Gastroesophageal sphincter (tissue), 4 donors: ENCODE measurements at regions not wholly inside any gene's neighbourhood (a gene's known extent, or its start where the extent isn't known, plus 50 kb on each side); places are given as distances from the start of the nearest gene placed in this dataset.

ENCODE experiments used
- ATAC-seq: fragments of 150-250 bp; one replicate; pipeline ENCODE4 v1.9.1; 2016; ENCODE audit warnings: mild to moderate bottlenecking, moderate library complexity
- H3K27ac ChIP-seq, 4 donors: fragments of 200-600 bp; sonication (generic) in 3 of 4; 1 replicate in 3 of 4; 2 replicates in 1 of 4; pipeline ENCODE4 v1.5.1; 2016 to 2019
- H3K27me3 ChIP-seq: fragments of 200-600 bp; sonication (generic); one replicate; pipeline ENCODE4 v1.5.1; 2019
- H3K36me3 ChIP-seq, 2 donors: fragments of 200-600 bp; sonication (generic); one replicate each; pipeline ENCODE4 v1.5.1; 2019; ENCODE audit warnings: control low read depth in 1 of 2
- H3K4me1 ChIP-seq, 3 donors: fragments of 200-600 bp; sonication (generic); 1 replicate in 2 of 3; 2 replicates in 1 of 3; pipeline ENCODE4 v1.5.1; 2016 to 2019; ENCODE audit warnings: control low read depth in 2 of 3
- H3K4me3 ChIP-seq, 2 donors: fragments of 200-600 bp; sonication (generic); one replicate each; pipeline ENCODE4 v1.5.1; 2019; ENCODE audit warnings: mild to moderate bottlenecking in 1 of 2, moderate library complexity in 1 of 2
- H3K9me3 ChIP-seq, 3 donors: fragments of 200-600 bp; sonication (generic); one replicate each; pipeline ENCODE4 v1.5.1; 2017 to 2019; ENCODE audit warnings: control low read depth in 2 of 3
- CTCF ChIP-seq, 4 experiments: fragments of 200-600 bp in 2 of 4; fragments of 450-650 bp in 2 of 4; sonication (generic) in 1 of 4; IDR thresholded peaks; one replicate each; pipeline ENCODE4 v1.5.1; 2017 to 2019; ENCODE audit warnings: antibody characterized with exemption in 4 of 4, mild to moderate bottlenecking in 2 of 4, moderate library complexity in 2 of 4
- EP300 ChIP-seq: sonication (generic); formaldehyde crosslinking; IDR thresholded peaks from one replicate; pipeline ENCODE4 v1.6.1; 2017; ENCODE audit warnings: antibody characterized with exemption, mild to moderate bottlenecking
- POLR2A ChIP-seq, 2 donors: fragments of 450-650 bp; IDR thresholded peaks; one replicate each; pipeline ENCODE4 v1.6.1; 2017; ENCODE audit warnings: antibody characterized with exemption in 2 of 2, mild to moderate bottlenecking in 2 of 2, moderate library complexity in 1 of 2
- POLR2AphosphoS5 ChIP-seq: sonication (generic); formaldehyde crosslinking; IDR thresholded peaks from one replicate; pipeline ENCODE4 v1.6.1; 2017; ENCODE audit warnings: antibody characterized with exemption
- WGBS, 2 donors: methylation state at CpG; one replicate each; pipeline ENCODE4 v1.1.5; 2018; ENCODE audit warnings: low coverage in 1 of 2; 5-methylcytosine and 5-hydroxymethylcytosine counted together

DNA sequence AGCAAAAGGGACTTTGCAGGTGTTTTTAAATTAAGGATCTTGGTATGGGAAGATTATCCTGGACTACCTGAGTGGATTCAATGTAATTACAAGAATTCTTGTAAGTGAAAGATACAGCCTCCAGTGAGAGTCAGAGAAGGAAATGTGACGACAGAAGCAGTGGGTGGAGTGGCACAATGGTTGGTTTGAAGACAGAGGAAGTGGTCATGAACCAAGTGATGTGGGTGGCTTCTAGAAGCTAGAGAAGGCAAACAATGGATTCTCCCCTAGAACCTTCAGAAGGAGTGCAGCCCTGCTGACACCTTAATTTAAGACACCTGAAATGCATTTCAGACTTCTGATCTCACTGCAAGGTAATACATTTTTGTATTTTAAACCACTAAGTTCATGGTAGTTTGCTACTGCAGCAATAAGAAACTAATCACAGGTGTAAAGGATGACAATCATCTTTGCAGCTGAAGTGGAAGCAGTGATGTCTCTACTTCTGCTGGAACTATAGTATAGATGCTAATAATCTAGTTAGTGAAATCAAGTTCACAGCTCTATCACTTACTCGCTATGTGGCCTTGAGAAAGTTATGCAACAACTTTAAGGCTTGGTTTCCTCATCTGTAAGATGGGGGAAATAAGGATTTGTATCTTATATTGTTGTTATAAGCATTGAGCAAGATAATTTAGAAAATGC, 403.4 kb upstream of the SUCLG2 start:
- H3K4me3 ChIP-seq = no peak overlapping the region
- no peak for TF ChIP-seq EP300
- TF ChIP-seq POLR2A (IDR thresholded peaks at IDR 0.05) = no peak
- TF ChIP-seq POLR2AphosphoS5 = no peak
- TF ChIP-seq CTCF (IDR thresholded peaks at IDR 0.05) = no peak
- no peaks in the 10 kb centered on the region for H3K4me1 ChIP-seq
- H3K36me3 ChIP-seq = no peaks in the 10 kb centered on the region
- no peak for ATAC-seq
- 47 to 50% methylated on average over 2 of the region's 2 CpGs for WGBS, 2 donors
- no peaks in the 10 kb centered on the region for H3K9me3 ChIP-seq
- no peak overlapping the region for H3K27ac ChIP-seq
- no peaks in the 10 kb centered on the region for H3K27me3 ChIP-seq

- Histone ChIP-seq H3K27me3 (no peaks in the 10 kb centered on the region), H3K36me3 (no peaks in the 10 kb centered on the region), H3K27ac (no peak overlapping the region), H3K9me3 (no peaks in the 10 kb centered on the region), H3K4me1 (no peaks in the 10 kb centered on the region), H3K4me3 (no peak overlapping the region)
- ATAC-seq = no peak
- TF ChIP-seq CTCF (IDR thresholded peaks at IDR 0.05) = no peak
- TF ChIP-seq EP300 = no peak
- TF ChIP-seq POLR2A (IDR thresholded peaks at IDR 0.05) = no peak
- TF ChIP-seq POLR2AphosphoS5 = no peak
- 48 to 76% methylated on average over 2 of the region's 2 CpGs for WGBS, 2 donors
Observed at GRCh38 chr3:68056556-68056955, 402.1 kb upstream of the SUCLG2 start.

DNA sequence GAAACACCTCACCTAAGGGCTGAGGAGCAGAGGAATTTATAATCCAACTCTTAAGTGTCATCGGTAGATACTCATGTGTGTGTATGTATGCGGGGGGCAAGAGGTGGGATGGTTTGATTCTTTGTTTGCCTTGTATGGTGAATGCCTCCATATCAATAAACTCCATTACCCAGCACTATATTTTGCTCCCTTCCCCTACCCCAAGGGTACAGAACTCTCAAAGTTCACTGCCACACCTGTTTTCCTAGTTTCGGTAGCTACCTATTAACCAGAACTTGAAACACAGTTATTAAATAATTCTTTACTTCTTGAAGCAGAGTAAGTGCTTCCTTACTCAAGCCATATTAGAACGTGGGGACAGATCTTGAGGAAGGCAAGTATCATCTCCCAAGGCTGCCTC, 400.8 kb upstream of the SUCLG2 start:
- no peak for ATAC-seq

GRCh38 chr3:68049776-68050175, 395.4 kb upstream of the SUCLG2 start:
- H3K9me3 ChIP-seq = no peaks in the 10 kb centered on the region
- no peak for ATAC-seq
- H3K36me3 ChIP-seq = no peaks in the 10 kb centered on the region
- no peaks in the 10 kb centered on the region for H3K4me1 ChIP-seq
- no peak overlapping the region for H3K27ac ChIP-seq
- 50 to 67% methylated on average over 2 to 3 of the region's 3 CpGs for WGBS, 2 donors
- no peak overlapping the region for H3K4me3 ChIP-seq
- no peaks in the 10 kb centered on the region for H3K27me3 ChIP-seq
- TF ChIP-seq POLR2AphosphoS5 (no peak), EP300 (no peak), CTCF (IDR thresholded peaks at IDR 0.05) (no peak), POLR2A (IDR thresholded peaks at IDR 0.05) (no peak)

More for the DNA sequence above, 400.8 kb upstream of the SUCLG2 start:
- TF ChIP-seq POLR2A (IDR thresholded peaks at IDR 0.05) (no peak), POLR2AphosphoS5 (no peak), CTCF (IDR thresholded peaks at IDR 0.05) (no peak), EP300 (no peak)
- WGBS, 2 donors = 74 to 82% methylated on average over 3 to 4 of the region's 4 CpGs
- Histone ChIP-seq H3K36me3 (no peaks in the 10 kb centered on the region), H3K4me3 (no peak overlapping the region), H3K27me3 (no peaks in the 10 kb centered on the region), H3K9me3 (no peaks in the 10 kb centered on the region), H3K27ac (no peak overlapping the region), H3K4me1 (no peaks in the 10 kb centered on the region)

GRCh38 chr3:68045976-68046375, 391.6 kb upstream of the SUCLG2 start:
- Histone ChIP-seq H3K27me3 (no peaks in the 10 kb centered on the region), H3K4me3 (no peak overlapping the region), H3K27ac (no peak overlapping the region), H3K4me1 (no peaks in the 10 kb centered on the region), H3K36me3 (no peaks in the 10 kb centered on the region), H3K9me3 (no peaks in the 10 kb centered on the region)
- ATAC-seq = no peak
- WGBS, 2 donors = 53 to 79% methylated on average over 3 of the region's 3 CpGs
- TF ChIP-seq POLR2AphosphoS5 (no peak), EP300 (no peak), POLR2A (IDR thresholded peaks at IDR 0.05) (no peak), CTCF (IDR thresholded peaks at IDR 0.05) (no peak)
